OCI-LY3 (cell line): ENCODE measurements at regions not wholly inside any gene's neighbourhood (a gene's known extent, or its start where the extent isn't known, plus 50 kb on each side); places are given as distances from the start of the nearest gene placed in this dataset.
"Not testable (repeated sequence)": the region's sequence is repeated elsewhere in the genome, so short reads cannot be mapped to it uniquely, and the experiment has no call there.

Experiments used
- H2AFZ ChIP-seq: fragments of 200-600, 300-600 bp; shearing (Covaris generic); 2 replicates; pipeline ENCODE4 v1.6.0; 2014; ENCODE audit warnings: antibody characterized with exemption, low read depth, low read length
- H3K27ac ChIP-seq: fragments of 200-600, 300-600 bp; sonication (generic); 2 replicates; pipeline ENCODE4 v1.5.1; 2014; ENCODE audit warnings: mild to moderate bottlenecking, low read length, moderate library complexity, mixed read lengths
- H3K27me3 ChIP-seq: fragments of 200-600, 300-600 bp; sonication (generic); 2 replicates; pipeline ENCODE4 v1.6.1; 2014; ENCODE audit warnings: low read depth, low read length, mixed read lengths
- H3K36me3 ChIP-seq: fragments of 200-600, 300-600 bp; sonication (generic); replicated peaks from 2 replicates; pipeline ENCODE3; 2014; ENCODE audit warnings: low read depth, low read length, mixed read lengths
- H3K4me1 ChIP-seq: fragments of 300-600, 200-600 bp; sonication (generic); 2 replicates; pipeline ENCODE4 v1.6.1; 2014; ENCODE audit warnings: low read length, mixed read lengths
- H3K4me2 ChIP-seq: fragments of 200-600, 300-600 bp; sonication (generic); 2 replicates; pipeline ENCODE4 v1.6.1; 2014; ENCODE audit warnings: low read length, mixed read lengths
- H3K4me3 ChIP-seq: fragments of 300-600, 200-600 bp; sonication (generic); 2 replicates; pipeline ENCODE4 v1.5.1; 2014; ENCODE audit warnings: antibody characterized with exemption, mild to moderate bottlenecking, low read length, moderate library complexity
- H3K79me2 ChIP-seq: fragments of 300-600, 200-600 bp; shearing (Covaris generic); 2 replicates; pipeline ENCODE4 v1.6.1; 2014; ENCODE audit warnings: mild to moderate bottlenecking, low read length, mixed read lengths
- H3K9ac ChIP-seq: fragments of 300-600, 200-600 bp; shearing (Covaris generic); 2 replicates; pipeline ENCODE4 v1.6.0; 2014; ENCODE audit warnings: mild to moderate bottlenecking, low read length, moderate library complexity
- H3K9me3 ChIP-seq: fragments of 200-600, 300-600 bp; shearing (Covaris generic); 2 replicates; pipeline ENCODE4 v1.6.1; 2014; ENCODE audit warnings: low read length, mixed read lengths; ENCODE audit not compliant: insufficient read depth
- H4K20me1 ChIP-seq: fragments of 200-600, 300-600 bp; sonication (generic); 2 replicates; pipeline ENCODE4 v1.6.1; 2016; ENCODE audit warnings: low read length, mixed read lengths; ENCODE audit not compliant: insufficient read depth
- EZH2phosphoT487 ChIP-seq: fragments of 200-600 bp; shearing (Covaris generic); IDR thresholded peaks from 2 replicates; pipeline ENCODE4 v1.6.1; 2018; ENCODE audit warnings: antibody characterized with exemption, mixed run types, low read depth
- TF ChIP-seq, protein P1 (sequence below): fragments of 200-600, 300-600 bp; sonication (generic); IDR thresholded peaks from 2 replicates; pipeline ENCODE4 v1.5.1; 2014; ENCODE audit warnings: antibody characterized with exemption, low read length, low read depth

DNA sequence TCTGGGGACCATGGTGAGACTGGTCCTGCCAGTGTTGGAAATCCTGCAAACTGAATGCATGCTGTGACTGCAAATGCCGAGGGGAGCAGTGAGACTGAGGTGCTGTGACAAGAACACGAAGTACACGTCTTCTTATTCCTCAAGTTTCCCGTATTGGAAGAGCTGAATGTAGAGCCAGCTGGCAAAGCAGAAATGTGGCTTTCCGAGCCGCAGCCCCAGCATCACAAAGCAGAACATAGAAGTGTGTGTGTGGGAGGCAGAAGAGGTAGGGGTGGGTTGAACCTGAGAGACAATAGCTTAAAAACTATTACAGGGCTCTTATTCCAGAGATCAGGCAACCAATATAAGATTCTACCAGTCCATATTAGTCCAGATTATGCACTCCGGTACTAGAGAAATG lies 98.8 kb downstream of the CARTPT start:
- Histone ChIP-seq H2AFZ (no peak overlapping the region), H3K9me3 (no peaks in the 10 kb centered on the region), H3K4me1 (no peaks in the 10 kb centered on the region), H3K4me3 (no peak overlapping the region), H3K79me2 (no peaks in the 10 kb centered on the region), H3K36me3 (no peaks in the 10 kb centered on the region), H4K20me1 (no peaks in the 10 kb centered on the region), H3K27me3 (no peaks in the 10 kb centered on the region), H3K4me2 (no peak overlapping the region), H3K27ac (no peak overlapping the region), H3K9ac (no peak overlapping the region)
- TF ChIP-seq, protein P1, sequence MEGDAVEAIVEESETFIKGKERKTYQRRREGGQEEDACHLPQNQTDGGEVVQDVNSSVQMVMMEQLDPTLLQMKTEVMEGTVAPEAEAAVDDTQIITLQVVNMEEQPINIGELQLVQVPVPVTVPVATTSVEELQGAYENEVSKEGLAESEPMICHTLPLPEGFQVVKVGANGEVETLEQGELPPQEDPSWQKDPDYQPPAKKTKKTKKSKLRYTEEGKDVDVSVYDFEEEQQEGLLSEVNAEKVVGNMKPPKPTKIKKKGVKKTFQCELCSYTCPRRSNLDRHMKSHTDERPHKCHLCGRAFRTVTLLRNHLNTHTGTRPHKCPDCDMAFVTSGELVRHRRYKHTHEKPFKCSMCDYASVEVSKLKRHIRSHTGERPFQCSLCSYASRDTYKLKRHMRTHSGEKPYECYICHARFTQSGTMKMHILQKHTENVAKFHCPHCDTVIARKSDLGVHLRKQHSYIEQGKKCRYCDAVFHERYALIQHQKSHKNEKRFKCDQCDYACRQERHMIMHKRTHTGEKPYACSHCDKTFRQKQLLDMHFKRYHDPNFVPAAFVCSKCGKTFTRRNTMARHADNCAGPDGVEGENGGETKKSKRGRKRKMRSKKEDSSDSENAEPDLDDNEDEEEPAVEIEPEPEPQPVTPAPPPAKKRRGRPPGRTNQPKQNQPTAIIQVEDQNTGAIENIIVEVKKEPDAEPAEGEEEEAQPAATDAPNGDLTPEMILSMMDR, result no peak
- no peak for TF ChIP-seq EZH2phosphoT487

DNA sequence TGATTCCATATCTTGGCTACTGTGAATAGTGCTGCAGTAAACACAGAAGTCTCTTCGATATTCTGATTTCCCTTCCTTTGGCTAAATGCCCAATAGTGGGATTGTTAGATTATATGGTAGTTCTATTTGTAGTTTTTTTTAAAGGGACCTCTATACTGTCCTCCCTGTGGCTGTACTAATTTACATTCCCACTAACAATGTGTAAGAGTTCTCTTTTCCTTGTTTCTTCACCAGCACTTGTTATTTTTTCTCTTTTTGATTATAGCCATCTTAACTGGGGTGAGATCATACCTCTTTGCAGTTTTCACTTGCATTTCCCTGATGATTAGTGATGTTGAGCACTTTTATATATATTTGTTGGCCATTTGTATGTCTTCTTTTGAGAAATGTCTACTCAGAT lies 102.0 kb downstream of the CARTPT start:
- no peaks in the 10 kb centered on the region for H3K27me3 ChIP-seq

DNA sequence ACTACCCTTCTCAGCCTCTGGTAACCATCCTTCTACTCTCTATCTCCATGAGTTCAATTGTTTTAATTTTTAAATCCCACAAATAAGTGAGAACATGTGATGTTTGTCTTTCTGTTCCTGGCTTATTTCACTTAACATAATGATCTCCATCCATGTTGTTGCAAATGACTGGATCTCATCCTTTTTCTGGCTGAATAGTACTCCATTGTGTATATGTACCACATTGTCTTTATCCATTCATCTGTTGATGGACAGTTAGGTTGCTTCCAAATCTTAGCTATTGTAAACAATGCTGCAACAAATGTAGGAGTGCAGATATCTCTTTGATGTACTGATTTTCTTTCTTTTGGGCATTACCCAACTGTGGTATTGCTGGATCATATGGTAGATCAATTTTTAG lies 103.0 kb downstream of the CARTPT start:
- not testable (repeated sequence) for H3K27ac ChIP-seq, H3K4me3 ChIP-seq, H3K9ac ChIP-seq, H3K4me1 ChIP-seq, H3K36me3 ChIP-seq, H3K9me3 ChIP-seq, H3K4me2 ChIP-seq, H2AFZ ChIP-seq, H4K20me1 ChIP-seq, H3K27me3 ChIP-seq, H3K79me2 ChIP-seq

More for the DNA sequence above, 102.0 kb downstream of the CARTPT start:
- TF ChIP-seq EZH2phosphoT487, result no peak
- TF ChIP-seq, protein P1, result no peak
- no peaks in the 10 kb centered on the region for H3K79me2 ChIP-seq
- no peaks in the 10 kb centered on the region for H3K36me3 ChIP-seq
- H3K4me3 ChIP-seq, result no peak overlapping the region
- H4K20me1 ChIP-seq, result no peaks in the 10 kb centered on the region
- H3K4me1 ChIP-seq, result no peaks in the 10 kb centered on the region
- no peaks in the 10 kb centered on the region for H3K9me3 ChIP-seq
- H3K4me2 ChIP-seq, result no peak overlapping the region
- H3K9ac ChIP-seq, result no peak overlapping the region
- no peak overlapping the region for H2AFZ ChIP-seq
- H3K27ac ChIP-seq, result no peak overlapping the region

DNA sequence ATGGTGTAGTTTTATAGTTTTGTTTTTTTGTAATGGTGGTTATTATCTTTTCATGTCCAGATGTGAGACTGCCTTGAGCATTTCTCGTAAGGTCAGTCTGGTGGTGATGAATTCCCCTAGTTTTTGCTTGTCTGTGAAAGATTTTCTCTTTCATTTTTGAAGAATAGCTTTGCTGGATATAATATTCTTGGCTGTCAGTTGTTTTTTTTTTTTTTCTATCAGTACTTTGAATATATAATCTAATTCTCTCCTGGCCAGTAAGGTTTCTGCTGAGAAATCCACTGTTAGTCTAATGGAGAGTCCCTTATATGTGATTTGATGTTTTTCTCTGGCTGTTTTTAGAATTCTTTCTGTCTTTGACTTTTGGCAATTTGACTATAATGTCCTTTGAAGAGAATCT lies 106.9 kb downstream of the CARTPT start:
- Histone ChIP-seq H3K9ac (no peak overlapping the region), H4K20me1 (no peaks in the 10 kb centered on the region), H3K79me2 (no peaks in the 10 kb centered on the region), H3K9me3 (no peaks in the 10 kb centered on the region), H3K4me1 (peaks cover 5% of the 10 kb centered on the region), H3K36me3 (no peaks in the 10 kb centered on the region), H3K4me2 (no peak overlapping the region), H3K27me3 (no peaks in the 10 kb centered on the region), H2AFZ (no peak overlapping the region), H3K27ac (no peak overlapping the region), H3K4me3 (no peak overlapping the region)
- TF ChIP-seq, protein P1, result no peak
- no peak for TF ChIP-seq EZH2phosphoT487
